PFSK-1 (cell line): ENCODE measurements at regions not wholly inside any gene's neighbourhood (a gene's known extent, or its start where the extent isn't known, plus 50 kb on each side); places are given as distances from the start of the nearest gene placed in this dataset.

Source experiments
- POLR2AphosphoS5 ChIP-seq: IDR thresholded peaks from 2 replicates; pipeline ENCODE4 v1.6.1; 2012; ENCODE audit warnings: low read depth, mild to moderate bottlenecking, control low read depth, low read length, moderate library complexity
- TAF1 ChIP-seq: IDR thresholded peaks from 2 replicates; pipeline ENCODE4 v1.6.1; 2012; ENCODE audit warnings: low read length, control low read depth, borderline replicate concordance; ENCODE audit not compliant: insufficient read depth

- TF ChIP-seq TAF1 (no peak), POLR2AphosphoS5 (no peak)
Measured at GRCh38 chr10:9992661-9993060, 1025.0 kb upstream of the CELF2 start.
